Limb (tissue), 2 donors: ENCODE measurements at regions not wholly inside any gene's neighbourhood (a gene's known extent, or its start where the extent isn't known, plus 50 kb on each side); places are given as distances from the start of the nearest gene placed in this dataset.

Experiments used
- DNase-seq, 2 donors: peaks; one replicate each; pipeline ENCODE4 v3.0.0-alpha.2; 2016; ENCODE audit errors: extremely low spot score in 2 of 2

DNA sequence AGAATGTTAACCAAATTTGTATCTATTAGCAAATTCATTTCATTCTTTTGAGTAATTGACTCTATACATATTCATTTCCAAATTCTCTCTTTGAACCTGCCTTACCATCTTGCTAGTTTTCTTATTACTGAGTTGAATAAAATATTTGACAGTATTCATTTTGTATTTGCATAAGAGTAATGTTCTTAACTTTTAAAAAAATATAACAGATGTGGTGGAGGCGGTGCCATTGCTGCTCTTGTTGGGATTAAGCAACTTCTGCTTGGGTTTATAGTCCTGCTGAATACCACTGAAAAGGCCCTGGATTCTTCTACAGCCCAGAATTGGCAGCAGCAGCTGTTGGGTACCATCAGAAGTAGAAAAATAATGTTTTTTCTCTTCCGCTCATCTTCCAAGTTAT lies 148.9 kb upstream of the PEX5L start:
- no peak for DNase-seq

DNA sequence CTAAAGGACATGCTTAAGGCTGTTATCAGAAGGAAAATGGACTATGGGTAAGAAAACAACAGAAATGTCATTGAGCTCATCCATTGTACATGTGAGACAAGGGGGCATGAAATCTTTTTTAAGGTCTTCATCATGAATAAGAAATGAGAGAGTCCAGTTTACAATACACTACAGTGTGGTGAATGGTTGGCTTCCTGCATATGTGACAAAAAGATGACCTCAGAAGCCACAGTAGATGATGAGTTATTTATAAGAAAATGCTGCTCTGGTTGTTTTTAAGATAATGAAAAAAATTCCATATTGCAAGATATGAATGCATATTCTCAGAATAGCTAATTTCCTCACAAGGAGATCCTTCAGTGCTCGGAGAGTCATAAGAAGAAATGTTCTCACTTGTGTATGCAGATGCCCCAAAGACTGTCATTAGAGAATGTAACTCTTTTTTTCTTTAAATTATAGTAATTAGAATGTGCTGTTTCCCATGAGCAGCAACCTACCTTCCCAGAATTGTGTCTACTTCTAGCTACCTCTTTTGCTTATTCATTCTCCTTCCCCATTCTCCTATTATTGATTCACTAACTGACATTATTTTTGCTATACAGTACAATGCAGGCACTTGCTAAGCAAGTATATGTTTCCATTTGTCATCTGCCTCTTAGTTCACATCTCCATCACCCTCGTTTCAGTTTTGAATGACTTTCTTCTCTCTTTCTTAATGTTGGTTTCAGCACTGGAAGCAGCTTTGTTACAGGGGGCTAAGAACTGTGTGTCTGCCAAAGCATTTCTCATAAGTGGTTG lies 152.0 kb upstream of the PEX5L start:
- no peak for DNase-seq

DNA sequence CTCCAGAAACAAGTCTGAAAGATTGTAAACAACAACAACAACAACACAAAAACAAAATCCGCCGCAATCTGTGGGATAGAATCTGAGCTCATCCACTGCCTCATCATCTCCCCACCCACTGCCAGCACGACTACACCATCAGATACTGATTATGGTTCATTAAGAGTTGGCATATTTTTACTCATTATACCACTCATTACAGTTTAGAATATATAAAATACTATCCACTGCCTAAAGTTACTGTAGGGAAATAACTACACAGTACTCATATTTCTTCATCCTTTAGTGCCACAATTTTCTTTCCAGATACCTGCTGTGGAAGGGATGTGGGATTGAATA lies 152.5 kb upstream of the PEX5L start:
- no peak for DNase-seq

DNA sequence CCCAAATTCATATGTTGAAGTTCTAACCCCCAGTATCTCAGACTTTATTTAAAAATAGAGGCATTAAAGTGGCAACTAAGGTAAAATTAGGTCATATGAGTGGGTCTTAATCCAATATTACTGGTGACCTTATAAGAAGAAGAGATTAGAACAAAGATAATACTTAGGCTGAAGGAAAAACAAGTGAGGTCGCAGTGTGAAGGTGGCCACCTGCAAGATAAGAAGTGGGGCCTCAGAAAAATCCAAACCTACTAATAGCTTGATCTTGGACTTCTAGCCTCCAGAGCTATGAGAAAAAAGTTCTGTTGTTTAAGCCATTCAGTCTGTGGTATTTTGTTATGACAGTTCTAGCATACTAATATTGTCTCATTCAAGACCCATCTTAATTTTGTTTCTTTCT lies 159.9 kb upstream of the PEX5L start:
- DNase-seq, result no peak

DNA sequence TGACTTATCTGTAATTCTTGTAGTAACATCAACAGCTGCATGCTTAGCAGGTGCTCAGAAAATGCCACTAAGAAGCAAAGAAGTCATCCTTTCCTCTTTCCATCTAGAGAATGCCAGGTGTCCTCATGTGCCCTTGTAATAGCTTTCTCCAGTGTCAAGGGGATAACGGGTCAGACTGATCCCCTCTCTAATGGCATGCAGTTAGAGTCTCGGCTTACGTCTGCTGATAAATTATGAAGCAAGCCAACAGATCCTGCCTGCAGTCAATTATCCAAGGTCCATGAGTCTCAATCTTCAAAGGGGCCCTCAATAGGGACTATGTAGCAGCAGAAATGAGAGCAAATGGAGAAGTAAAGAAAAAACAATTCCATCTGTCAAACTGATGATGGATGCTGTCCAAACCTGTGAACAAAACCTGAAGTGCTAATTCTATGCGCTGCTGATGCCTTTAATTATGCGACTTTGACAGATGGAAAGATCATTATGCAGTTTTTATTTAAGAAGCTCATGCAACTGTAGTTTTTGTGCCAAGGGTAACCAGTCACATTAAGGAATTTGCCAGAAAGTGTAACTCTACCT lies 162.8 kb upstream of the PEX5L start:
- no peak for DNase-seq

DNA sequence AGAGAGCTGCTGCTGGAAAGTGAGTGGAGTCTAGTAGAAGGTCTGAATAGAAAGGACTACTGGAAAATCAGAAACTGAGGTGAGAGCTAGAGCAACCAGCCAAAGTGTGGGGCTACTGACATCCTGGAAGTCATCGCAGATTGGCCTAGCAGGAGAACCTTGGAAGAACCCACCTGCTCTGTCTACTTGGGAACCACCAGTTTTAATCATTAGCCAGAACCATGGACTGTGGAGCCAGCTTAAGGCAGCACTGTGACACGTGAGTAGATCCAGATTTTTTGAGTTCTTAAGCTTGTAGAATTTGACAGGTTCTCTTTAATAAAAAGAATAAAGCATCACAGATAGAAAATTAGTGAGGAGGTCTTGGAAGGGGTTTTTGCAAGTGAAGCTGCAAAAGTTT lies 179.1 kb upstream of the PEX5L start:
- DNase-seq, result no peak

DNA sequence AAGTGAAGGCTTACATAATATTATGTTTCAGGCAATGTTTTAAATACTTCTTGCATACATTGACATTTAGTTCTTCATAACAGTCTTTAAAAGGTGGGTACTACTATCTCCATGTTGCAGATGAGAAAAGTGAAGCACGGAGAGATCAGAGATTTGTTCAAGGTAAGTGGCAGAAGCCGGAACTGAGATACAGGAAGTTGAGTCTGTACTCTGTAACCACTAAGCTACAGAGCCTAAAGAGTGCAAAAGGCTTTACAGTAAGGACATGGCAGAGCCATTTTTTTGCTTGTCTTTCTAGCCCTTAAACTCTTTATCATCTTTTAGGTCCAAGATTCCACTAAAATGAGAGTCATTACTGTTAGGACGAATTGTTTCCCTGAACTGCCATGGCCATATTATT lies 186.5 kb upstream of the PEX5L start:
- no peak for DNase-seq

DNA sequence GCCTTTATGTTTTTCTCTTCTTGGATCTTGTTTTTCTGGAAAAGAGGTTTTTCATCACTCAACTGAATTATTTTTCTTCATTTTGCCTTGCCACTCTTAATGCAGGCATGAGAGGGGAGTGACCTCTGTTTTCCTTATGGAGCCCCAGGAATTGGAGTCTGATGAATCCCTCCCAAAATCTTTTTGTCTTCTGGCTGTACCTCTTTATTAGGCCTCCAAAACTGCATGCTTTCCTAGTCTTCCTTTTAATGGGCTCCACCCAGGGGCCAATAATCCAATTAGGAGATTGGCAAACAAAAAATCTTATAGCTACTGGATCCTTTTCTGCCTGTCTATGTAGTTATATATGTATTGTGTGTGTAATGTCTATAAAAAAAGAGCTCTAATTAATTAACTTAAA lies 192.4 kb upstream of the PEX5L start:
- DNase-seq, result no peak

DNA sequence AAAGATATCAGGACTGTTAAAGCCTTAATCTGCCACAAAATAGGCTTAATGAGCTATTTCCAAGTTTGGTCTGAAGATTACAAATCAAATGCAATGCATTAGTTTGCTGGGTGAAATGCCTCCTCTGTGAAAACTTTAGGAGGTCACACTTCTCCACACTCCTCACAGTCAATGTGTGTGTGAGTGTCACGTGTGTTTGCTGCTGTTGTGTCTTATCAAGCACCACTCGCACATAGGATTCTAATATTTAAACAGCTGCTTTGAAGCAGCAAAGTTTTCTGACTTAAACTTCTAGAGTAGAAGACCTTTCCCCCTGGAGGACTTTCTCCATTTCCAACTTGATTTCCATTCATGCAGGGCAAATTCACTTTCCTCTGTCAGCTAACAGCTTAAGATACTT lies 203.2 kb upstream of the PEX5L start:
- no peak for DNase-seq

DNA sequence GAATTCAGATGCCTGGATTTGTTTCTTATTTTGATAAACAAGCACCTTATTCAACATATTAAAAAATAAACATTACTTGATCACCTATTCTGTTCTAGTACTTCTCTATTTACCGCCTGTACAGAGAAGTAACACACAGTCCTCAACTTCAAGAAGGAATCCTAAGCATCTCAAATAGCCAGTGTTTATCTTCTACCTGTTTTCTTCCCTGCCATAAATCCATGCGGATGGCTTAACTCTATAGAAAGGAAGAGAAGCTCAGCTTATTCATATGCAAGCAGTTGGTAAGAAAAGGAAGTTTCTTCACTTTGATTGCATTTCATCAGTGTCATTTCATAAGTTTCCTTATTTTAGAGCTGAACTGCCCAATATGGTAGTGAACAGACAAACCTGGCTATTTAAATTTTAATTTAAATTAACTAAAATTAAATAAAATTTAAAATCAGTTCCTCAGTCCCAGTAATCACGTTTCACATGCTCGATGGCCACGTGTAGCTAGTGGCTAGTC lies 210.0 kb upstream of the PEX5L start:
- no peak for DNase-seq

DNA sequence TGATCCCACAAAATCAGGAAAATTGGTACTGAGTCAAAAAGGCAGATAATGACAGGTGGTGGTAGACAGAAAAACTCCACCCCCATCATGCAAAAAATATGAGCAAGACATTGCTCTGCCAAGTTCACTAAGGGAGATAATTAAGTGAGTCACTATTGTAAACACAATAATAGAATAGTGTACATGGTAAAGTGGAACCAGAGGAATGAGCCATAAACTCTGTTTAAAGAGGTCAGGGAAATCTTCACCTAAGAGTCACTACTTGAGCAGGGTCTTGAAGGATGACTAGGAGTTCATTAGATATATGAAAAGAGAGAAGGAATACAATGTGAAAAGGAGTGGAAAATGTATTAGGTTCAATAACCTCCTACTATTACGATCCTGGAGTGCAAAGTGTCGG lies 213.4 kb upstream of the PEX5L start:
- no peak for DNase-seq

DNA sequence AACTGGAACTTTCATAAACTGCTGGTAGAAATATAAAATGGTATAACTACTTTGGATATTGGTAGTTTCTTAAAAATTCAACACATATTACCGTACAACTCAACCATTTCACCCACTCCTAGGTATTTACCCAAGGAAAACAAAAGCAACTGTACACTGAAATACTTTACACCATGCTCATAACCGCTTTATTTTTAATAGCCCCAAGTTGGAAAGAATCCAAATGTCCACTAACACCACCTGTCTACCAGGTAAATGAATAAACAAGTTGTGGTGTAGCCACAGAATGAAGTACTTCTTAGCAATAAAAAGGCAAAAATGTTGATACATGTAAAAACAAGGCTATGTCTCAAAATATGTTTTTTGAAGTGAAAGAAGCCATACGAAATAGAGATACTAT lies 215.9 kb upstream of the PEX5L start:
- no peak for DNase-seq

DNA sequence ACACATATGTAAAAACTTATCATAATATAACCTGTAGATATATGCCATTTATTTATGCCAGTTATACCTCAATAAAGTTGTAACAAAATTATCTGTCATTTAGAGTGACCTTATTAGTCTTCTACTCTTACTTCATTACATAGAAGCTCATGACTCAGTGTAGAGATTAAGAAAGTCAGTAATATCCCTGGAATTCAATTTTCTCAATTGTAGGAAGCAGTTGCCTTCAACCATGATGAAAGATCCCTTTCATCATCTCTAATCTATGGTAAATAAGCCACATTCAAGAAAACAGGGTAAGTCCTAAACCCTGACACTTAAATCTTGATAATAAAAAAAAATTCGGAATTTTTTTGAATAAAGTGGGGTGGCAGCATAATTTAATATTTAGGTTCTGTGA lies 216.5 kb upstream of the PEX5L start:
- no peak for DNase-seq

DNA sequence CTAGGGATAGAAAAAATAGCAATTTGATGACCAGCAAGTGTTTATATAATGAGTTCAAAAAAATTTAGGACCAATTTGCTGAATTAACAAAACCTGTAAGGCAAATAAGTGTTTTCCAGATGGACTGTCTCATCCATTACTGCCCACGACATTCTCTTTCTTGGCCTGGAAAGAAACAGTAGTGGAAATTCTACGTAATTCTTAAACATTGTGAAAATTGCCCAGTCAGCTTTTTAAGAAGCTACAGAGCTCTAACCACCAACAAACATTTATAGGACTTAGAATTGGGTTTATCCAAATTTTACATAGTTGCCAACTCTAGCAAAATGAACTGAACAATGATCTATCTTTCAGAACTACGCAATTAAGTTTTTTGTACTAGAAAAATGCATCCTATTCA lies 227.7 kb upstream of the PEX5L start:
- DNase-seq, result no peak

DNA sequence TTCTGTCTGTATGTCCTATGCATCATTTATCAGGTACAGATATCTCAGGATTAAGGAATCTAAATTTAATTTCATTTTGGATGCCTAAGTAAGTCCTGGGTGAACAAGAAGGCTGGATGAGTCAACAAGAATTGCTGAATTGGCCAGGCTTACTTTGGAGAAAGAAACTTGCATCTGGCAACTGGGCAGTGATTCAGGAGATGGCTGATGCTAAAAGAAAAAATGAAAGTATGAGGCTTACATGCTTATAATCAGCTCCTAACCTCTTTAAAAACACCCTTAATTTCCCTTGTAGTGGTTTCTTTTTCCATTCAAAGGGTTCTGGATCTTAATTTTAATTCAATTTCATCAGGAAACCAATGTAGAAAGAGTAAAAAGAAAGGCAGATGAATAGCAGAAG lies 228.8 kb upstream of the PEX5L start:
- no peak for DNase-seq

DNA sequence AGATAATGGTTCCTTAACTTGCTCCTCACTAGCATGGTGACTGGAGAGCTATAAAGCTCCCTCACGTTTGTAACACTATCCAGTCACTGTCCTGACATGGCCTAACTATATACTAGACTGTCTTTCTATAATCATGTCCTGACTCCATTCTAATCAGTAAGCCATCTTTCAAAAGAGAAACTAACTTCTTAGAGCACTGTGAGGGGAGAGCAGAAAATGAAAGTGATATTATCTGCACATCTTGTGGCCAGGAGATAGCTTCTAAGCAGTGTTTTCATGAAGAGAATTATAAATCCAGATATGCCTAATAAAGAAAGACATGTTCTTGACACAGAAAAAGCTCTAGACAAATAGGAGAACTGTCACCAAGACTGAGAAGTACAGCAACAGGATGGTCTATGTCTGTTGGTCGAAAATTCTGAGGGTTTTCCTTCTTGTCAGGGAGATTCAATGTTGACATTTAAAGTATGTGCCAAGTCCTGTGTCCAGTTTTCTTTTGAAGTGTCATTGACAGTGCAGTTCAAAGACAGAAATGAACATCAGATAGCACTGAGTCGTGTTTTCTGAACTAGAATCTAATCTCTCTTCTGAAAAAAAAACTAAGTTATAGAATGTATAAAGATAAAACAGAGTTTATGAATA lies 230.6 kb upstream of the PEX5L start:
- no peak for DNase-seq

DNA sequence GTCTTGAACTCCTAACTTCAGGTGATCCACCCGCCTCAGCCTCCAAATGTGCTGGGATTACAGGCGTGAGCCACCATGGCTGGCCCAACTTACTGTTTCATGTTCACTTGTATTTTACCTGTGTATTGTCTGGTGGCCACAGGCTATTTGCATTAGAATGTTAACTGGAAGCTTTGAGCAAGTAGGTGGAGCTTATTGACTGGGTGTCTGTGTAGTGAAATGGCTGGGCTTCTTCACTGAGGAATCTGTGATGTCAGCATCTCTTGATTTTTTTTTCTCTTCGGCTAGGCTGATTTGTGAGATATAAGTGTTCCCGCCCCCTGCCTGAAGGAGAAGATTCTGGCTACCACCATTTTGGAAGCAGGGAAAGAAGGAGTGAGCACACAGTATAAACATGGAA lies 237.8 kb upstream of the PEX5L start:
- no peak for DNase-seq

DNA sequence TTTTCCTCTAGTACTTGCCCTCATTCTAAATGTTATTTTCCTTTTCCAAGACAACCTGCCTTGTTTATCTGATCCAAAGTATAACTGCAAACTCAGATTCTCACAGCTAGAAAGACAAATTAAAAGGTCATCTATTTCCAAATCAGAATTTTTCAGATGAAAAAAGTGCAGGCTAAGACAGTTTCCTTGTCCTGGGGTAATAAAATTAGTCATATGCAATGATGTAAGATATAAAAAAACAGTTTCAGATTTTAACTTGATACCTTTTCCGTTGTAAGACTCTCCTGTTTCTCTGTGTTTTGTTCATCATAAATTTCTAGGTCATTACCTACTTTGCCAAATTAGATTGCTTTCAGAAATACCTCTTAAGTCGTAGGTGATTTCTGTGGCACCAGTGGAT lies 238.4 kb upstream of the PEX5L start:
- no peak for DNase-seq

DNA sequence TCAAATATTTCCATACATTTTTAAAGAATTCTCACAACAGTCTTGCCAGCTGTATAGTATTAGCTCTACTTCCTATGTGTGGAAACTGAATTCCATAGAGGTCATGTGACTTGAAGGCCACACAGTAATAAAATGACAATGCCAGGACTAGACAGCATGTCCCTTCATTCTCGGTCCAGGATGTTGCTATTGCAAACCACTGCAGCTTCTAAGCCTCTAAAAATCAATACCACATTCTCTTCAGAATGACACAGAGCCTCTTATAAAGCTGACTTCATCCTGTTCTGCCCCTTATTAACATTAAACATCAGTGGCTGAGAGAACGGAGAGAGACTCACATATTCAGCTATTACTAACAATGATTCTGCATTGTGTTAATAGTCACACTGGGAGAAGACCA lies 240.3 kb upstream of the PEX5L start:
- peak in 1 of 2 donors; percentile 1 for DNase-seq

DNA sequence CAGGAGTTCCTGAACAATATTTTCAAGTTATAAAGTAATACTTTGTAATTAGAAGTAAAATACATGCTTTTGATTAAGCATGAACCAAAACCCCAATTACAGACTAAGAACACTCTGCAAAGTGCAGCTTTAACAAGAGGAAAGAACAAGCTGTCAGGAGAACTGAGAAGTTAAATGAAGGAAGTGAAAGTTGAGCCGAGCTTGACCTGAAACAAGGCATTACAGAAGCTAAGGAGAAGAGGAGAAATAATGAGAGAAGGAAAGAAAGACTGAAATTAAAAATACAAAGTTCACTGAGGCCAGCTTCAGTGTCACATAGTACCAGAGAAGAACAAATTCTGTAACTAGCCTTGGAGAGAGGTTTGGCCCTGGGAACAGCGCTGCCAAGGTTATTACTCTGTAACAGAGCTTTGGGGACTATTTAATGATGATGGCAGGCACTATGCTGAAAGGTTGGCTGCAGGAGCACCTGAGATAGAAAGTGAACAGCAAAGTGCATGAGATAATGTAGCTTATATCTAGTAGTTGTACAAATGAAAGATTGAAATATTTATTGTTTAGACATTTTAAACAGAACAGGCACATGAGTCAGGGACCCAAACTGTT lies 241.9 kb upstream of the PEX5L start:
- no peak for DNase-seq

DNA sequence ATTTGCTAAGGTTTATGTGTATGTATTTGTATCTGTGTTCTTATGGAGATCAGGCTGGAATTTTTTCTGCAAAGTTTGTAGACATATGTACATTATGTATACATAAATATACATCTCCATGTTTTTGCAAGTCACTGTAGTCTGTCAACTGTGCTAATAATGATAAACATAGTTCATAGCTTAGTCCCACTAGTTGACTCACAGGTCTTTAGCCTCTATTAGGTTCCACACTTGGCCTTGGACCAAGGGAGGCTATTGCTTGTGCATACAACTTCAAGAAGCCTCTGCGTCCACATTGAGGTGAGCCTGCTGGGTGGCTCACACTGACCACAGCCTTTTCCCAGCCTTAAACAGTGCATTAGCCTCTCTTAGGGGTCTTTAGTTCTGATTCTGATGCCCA lies 243.8 kb upstream of the PEX5L start:
- no peak for DNase-seq

DNA sequence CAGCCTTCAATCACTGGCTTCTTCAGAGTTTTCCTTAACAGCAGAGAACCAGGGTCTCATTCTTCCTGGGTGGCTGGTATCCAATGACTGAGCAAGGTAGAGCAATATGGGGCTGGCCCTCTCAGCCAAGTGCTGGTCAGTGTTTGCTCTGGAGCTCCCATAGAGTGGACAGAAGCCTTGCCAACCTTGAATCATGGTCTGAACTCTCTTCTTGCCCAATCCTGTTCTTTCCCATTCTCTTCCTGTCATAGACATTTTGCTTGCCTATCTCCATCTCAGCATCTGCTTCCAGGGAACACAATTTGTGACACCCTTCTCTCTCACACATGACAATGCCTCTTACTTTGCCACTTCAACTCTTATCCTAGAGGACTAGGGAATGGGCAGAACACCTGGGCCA lies 245.6 kb upstream of the PEX5L start:
- DNase-seq, result no peak

DNA sequence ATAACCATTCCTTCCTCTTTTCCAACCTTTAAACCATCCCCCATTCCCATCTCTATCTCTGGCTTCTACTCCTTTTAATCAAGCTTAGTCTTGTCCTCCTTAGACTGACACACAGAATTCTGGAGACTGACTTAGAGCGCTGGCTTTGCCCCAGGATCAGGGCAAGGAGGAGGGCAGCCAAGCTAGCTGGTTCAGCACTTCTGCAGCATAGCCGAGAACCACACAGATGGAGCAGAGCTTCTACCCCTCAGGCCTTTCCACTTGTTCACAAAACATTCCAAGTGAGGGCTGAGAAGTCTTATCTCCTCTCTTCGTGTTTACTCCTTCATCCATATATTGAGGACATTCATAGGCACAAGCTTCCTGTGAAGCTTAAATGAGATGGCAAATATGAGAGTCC lies 246.5 kb upstream of the PEX5L start:
- no peak for DNase-seq
